Neural cell (in vitro differentiated cells): ENCODE measurements at regions not wholly inside any gene's neighbourhood (a gene's known extent, or its start where the extent isn't known, plus 50 kb on each side); places are given as distances from the start of the nearest gene placed in this dataset.

Source experiments
- H2AFZ ChIP-seq: fragments of 200-600, 300-800 bp; sonication (generic), shearing (Covaris generic); 2 replicates; pipeline ENCODE4 v1.6.0; 2014; ENCODE audit warnings: low read depth, mild to moderate bottlenecking, antibody characterized with exemption, low read length, moderate library complexity
- H3F3A ChIP-seq: fragments of 200-600 bp; shearing (Covaris generic); 2 replicates; pipeline ENCODE4 v1.6.1; 2016; ENCODE audit warnings: mild to moderate bottlenecking, moderate library complexity, mixed read lengths, antibody characterized with exemption, low read length; ENCODE audit not compliant: insufficient read depth, poor library complexity, severe bottlenecking
- H3K27ac ChIP-seq: fragments of 200-600, 300-800 bp; sonication (generic), shearing (Covaris generic); 2 replicates; pipeline ENCODE4 v1.5.1; 2014; ENCODE audit warnings: mild to moderate bottlenecking, low read length, moderate library complexity
- H3K27me3 ChIP-seq: fragments of 300-800, 200-600 bp; sonication (generic), shearing (Covaris generic); 2 replicates; pipeline ENCODE4 v1.6.0; 2014; ENCODE audit warnings: mild to moderate bottlenecking, low read depth, low read length, moderate library complexity; ENCODE audit not compliant: insufficient read depth
- H3K36me3 ChIP-seq: fragments of 300-800, 200-600 bp; sonication (generic), shearing (Covaris generic); 2 replicates; pipeline ENCODE4 v1.5.1; 2014; ENCODE audit warnings: mild to moderate bottlenecking, antibody characterized with exemption, low read length, moderate library complexity; ENCODE audit not compliant: insufficient read depth
- H3K4me2 ChIP-seq: fragments of 300-800, 200-600 bp; sonication (generic), shearing (Covaris generic); 2 replicates; pipeline ENCODE4 v1.6.0; 2014; ENCODE audit warnings: mild to moderate bottlenecking, low read length
- H3K4me3 ChIP-seq: fragments of 300-800, 200-600 bp; sonication (generic), shearing (Covaris generic); 2 replicates; pipeline ENCODE4 v1.5.1; 2014; ENCODE audit warnings: mild to moderate bottlenecking, low read length, moderate library complexity
- H3K79me2 ChIP-seq: fragments of 200-600 bp; shearing (Covaris generic); replicated peaks from 2 replicates; pipeline ENCODE4 v1.6.0; 2014; ENCODE audit warnings: mild to moderate bottlenecking, low read length, moderate library complexity; ENCODE audit not compliant: insufficient read depth
- H3K9ac ChIP-seq: fragments of 300-800, 200-600 bp; sonication (generic), shearing (Covaris generic); 2 replicates; pipeline ENCODE4 v1.6.1; 2016; ENCODE audit warnings: mild to moderate bottlenecking, low read length, mixed read lengths
- H3K9me2 ChIP-seq: fragments of 200-600 bp; shearing (Covaris generic); 2 replicates; pipeline ENCODE4 v1.6.1; 2016; ENCODE audit warnings: mild to moderate bottlenecking, low read length, mixed read lengths; ENCODE audit not compliant: insufficient read depth
- H3K9me3 ChIP-seq: fragments of 200-600, 300-800 bp; sonication (generic), shearing (Covaris generic); 2 replicates; pipeline ENCODE4 v1.6.1; 2016; ENCODE audit warnings: mild to moderate bottlenecking, mixed run types, low read length, moderate library complexity, mixed read lengths
- H4K20me1 ChIP-seq: fragments of 200-600 bp; shearing (Covaris generic); 2 replicates; pipeline ENCODE4 v1.6.1; 2016; ENCODE audit warnings: mild to moderate bottlenecking, mixed run types; ENCODE audit not compliant: insufficient read depth
- CTCF ChIP-seq: fragments of 450-650 bp; IDR thresholded peaks from 2 replicates; pipeline ENCODE4 v1.5.1; 2014; ENCODE audit warnings: antibody characterized with exemption, mild to moderate bottlenecking, moderate library complexity; ENCODE audit not compliant: poor library complexity, severe bottlenecking
- EP300 ChIP-seq: fragments of 450-650 bp; conservative IDR thresholded peaks from 2 replicates; pipeline ENCODE4 v1.6.1; 2014; ENCODE audit warnings: antibody characterized with exemption, mild to moderate bottlenecking, moderate library complexity; ENCODE audit not compliant: poor library complexity, severe bottlenecking
- EZH2 ChIP-seq: fragments of 200-600, 300-800 bp; shearing (Covaris generic), sonication (generic); IDR thresholded peaks from 2 replicates; pipeline ENCODE4 v1.6.1; 2014; ENCODE audit warnings: antibody characterized with exemption, low read length, borderline replicate concordance, mild to moderate bottlenecking; ENCODE audit not compliant: insufficient read depth, poor library complexity, severe bottlenecking
- MXI1 ChIP-seq: fragments of 450-650 bp; conservative IDR thresholded peaks from 2 replicates; pipeline ENCODE4 v1.6.1; 2014; ENCODE audit warnings: antibody characterized with exemption, mild to moderate bottlenecking; ENCODE audit not compliant: poor library complexity, severe bottlenecking
- POLR2AphosphoS5 ChIP-seq: IDR thresholded peaks from 2 replicates; pipeline ENCODE4 v1.6.1; 2012
- RAD21 ChIP-seq: fragments of 450-650 bp; conservative IDR thresholded peaks from 2 replicates; pipeline ENCODE4 v1.6.1; 2014; ENCODE audit warnings: antibody characterized with exemption, mild to moderate bottlenecking, moderate library complexity
- REST ChIP-seq: IDR thresholded peaks from 2 replicates; pipeline ENCODE4 v1.6.1; 2012; ENCODE audit warnings: borderline replicate concordance
- SMC3 ChIP-seq: fragments of 450-650 bp; conservative IDR thresholded peaks from 2 replicates; pipeline ENCODE4 v1.6.1; 2014; ENCODE audit warnings: antibody characterized with exemption, mild to moderate bottlenecking, moderate library complexity; ENCODE audit not compliant: poor library complexity
- TAF1 ChIP-seq: IDR thresholded peaks from 2 replicates; pipeline ENCODE4 v1.6.1; 2012; ENCODE audit warnings: low read depth

DNA sequence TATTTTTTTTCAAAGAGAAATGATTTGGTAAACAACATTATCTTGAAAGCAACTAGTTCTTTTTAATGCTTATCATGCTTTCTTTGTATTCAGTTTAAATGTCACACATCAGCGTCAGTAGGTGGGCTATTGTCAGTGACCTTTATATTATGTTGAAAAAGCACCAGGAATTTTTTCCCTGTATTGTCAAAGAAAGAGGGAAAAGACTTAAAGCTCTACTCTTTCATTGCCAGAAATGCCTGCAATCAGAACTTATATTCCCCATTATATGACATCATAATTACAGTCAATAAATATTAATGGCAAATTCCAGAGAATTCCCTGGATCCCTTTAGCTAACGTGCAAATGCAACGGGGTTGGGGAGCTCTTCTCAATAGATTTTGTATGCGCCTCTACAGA is 353.9 kb downstream of the CDH2 start:
- Histone ChIP-seq H3K27me3 (no peaks in the 10 kb centered on the region), H3K9me2 (no peaks in the 10 kb centered on the region), H3K79me2 (no peaks in the 10 kb centered on the region), H3K36me3 (no peaks in the 10 kb centered on the region), H3K9me3 (no peaks in the 10 kb centered on the region), H3K4me2 (peak overlapping the region; percentile 26), H3K4me3 (no peak overlapping the region), H3K9ac (no peak overlapping the region), H2AFZ (no peak overlapping the region), H4K20me1 (no peaks in the 10 kb centered on the region), H3K27ac (peak overlapping the region; percentile 35), H3F3A (peaks cover 9% of the 10 kb centered on the region)
- no peak for TF ChIP-seq RAD21
- TF ChIP-seq MXI1: no peak
- TF ChIP-seq POLR2AphosphoS5: no peak
- TF ChIP-seq REST: peak; percentile 92
- no peak for TF ChIP-seq CTCF

- H3K27me3 ChIP-seq: no peaks in the 10 kb centered on the region
- no peaks in the 10 kb centered on the region for H3K79me2 ChIP-seq
- no peaks in the 10 kb centered on the region for H3K9me3 ChIP-seq
- no peak overlapping the region for H3K4me3 ChIP-seq
- no peaks in the 10 kb centered on the region for H3F3A ChIP-seq
- H3K36me3 ChIP-seq: no peaks in the 10 kb centered on the region
- no peak overlapping the region for H2AFZ ChIP-seq
- H3K9me2 ChIP-seq: no peaks in the 10 kb centered on the region
- no peak overlapping the region for H3K9ac ChIP-seq
- peak overlapping the region; percentile 22 for H3K27ac ChIP-seq
- TF ChIP-seq CTCF: no peak
- no peak for TF ChIP-seq TAF1
- no peak for TF ChIP-seq EZH2
- no peak for TF ChIP-seq MXI1
- no peak for TF ChIP-seq POLR2AphosphoS5
- no peak for TF ChIP-seq EP300
- no peak for TF ChIP-seq SMC3
- no peak for TF ChIP-seq REST
- peak overlapping the region; percentile 0 for H3K4me2 ChIP-seq
- H4K20me1 ChIP-seq: no peaks in the 10 kb centered on the region
Observed at GRCh38 chr18:27808683-27809082, 368.2 kb downstream of the CDH2 start.
